Stimulated activated CD4-positive, alpha-beta T cell treated with anti-CD3 and anti-CD28 coated beads, Interleukin-4, amount 100 ng/mL, for 1 hour (primary cell): ENCODE measurements at regions not wholly inside any gene's neighbourhood (a gene's known extent, or its start where the extent isn't known, plus 50 kb on each side); places are given as distances from the start of the nearest gene placed in this dataset.

Experiments
- DNase-seq: peaks from one replicate; pipeline ENCODE4 v3.0.0-alpha.2; 2020

- DNase-seq, result no peak
Observed at GRCh38 chr10:113423981-113424721, 128.7 kb upstream of the HABP2 start.

GRCh38 chr10:113425008-113425407, 127.8 kb upstream of the HABP2 start:
- DNase-seq, result no peak

- no peak for DNase-seq
Observed at GRCh38 chr10:113425541-113425951, 127.3 kb upstream of the HABP2 start.

- DNase-seq, result no peak
Observed at GRCh38 chr10:113426181-113426877, 126.5 kb upstream of the HABP2 start.

DNA sequence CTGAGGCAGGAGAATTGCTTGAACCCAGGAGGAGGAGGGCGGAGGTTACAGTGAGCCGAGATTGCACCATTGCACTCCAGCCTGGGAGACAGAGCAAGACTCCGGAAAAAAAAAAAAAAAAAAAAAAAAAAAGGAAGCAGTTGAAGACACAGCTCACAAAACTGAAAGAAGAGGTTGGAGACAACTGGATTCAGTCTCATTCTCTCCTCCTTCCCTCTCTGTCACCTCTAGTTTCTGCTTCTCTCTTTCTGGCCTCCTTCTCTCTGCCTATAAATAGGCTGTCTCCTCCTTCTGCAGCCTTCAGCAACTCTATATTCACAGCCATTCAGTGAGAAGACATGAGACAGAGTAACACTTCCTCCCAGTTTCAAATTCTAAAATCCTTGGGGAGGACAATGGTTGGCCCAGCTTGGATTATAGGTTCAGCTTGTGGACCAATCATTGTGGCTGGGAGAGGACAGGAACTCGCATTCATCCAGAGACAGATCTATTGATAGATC, 125.6 kb upstream of the HABP2 start:
- DNase-seq, result no peak

DNA sequence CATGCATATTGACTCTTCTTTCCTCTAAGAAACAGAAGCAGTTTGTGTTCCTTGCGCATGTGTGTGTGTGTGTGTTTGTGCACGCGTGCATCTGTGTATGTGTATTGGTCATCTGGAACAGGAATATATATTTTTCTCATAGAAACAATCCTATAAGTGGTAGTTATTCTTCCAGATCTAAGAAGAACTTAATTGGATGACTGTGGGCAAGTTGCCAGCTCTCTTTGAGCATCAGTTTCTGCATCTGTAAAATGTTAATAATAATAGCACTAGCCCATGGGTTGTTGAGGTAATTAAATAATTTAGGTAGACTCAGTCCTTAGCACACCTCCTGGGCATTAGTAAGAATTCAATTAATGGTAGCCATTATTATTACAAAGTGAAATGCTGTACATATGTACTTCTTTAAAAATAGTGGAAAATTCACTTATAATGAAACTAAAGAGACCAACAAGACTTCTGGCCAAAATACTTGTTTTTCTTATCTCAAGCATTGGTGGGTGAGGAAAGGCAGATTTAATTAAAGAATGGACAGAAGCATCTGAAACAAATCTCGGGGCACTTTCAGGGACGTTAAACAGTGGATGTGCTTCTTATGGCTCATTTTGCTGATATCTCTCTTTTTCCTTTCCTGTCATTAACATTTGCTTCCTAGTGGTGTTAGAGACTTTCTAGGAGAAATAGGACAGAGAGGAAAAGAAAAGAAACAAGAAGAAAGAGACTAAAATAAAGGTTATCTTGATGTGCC, 124.9 kb upstream of the HABP2 start:
- DNase-seq, result no peak

DNA sequence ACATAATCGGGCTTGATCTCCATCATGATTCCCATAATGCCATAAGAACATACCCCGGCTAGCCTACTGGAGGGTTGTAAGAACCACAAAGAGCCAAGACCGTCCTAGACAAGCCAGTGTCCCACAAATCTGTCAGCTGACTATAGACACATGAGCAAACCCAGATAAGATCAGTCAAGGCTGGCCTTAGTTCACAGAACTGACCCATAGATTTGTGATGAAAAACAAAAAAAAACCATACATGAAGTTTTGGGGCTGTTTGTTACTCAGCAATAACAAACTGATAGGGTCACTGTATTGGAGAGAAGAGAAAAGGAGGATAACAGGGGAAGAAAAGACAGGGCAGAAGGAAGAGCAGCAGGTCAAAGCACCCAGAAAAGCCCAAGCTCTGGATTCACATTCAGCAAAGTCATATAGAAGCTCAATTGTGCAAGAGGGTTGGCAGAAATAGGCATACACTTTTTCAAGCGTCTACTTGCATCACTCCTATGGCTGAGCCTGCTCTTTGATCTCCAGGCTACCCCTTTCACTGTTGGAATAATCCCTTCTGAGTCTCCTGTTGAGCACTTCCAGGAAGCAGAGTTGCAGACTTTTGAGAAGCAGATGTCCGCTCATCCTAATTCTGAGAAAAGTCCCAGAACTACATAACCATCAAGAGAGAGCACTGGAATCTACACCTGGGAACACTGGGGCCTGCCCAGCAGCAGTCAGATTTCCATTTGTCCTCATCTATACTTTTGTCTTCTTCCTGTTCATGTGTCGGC, 122.0 kb upstream of the HABP2 start:
- DNase-seq, result no peak

GRCh38 chr10:113431398-113432160, 121.3 kb upstream of the HABP2 start:
- no peak for DNase-seq

- no peak for DNase-seq
Observed at GRCh38 chr10:113433711-113434110, 119.1 kb upstream of the HABP2 start.

GRCh38 chr10:113434315-113434714, 118.5 kb upstream of the HABP2 start:
- DNase-seq, result no peak

GRCh38 chr10:113434950-113435349, 117.9 kb upstream of the HABP2 start:
- no peak for DNase-seq

GRCh38 chr10:113435881-113436280, 117.0 kb upstream of the HABP2 start:
- DNase-seq, result no peak

DNA sequence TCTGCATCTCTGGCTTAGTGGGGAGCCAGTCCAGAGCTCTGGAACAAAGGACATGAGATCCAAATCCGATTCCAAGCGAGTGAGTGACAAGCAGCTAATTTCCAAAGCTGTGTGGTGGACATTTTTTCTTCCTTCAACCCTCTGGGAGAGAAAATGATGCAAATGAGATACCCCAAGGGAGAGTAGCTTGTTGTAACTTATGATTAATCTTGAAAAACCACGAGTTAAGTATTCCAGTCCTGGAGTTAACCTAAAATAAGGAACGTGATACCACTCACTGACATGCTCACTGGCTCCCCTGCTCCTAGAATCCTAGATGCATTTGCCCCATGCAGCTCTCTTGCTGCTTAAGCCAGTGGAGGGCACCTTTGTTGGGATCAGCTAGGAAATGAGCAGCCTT, 116.0 kb upstream of the HABP2 start:
- DNase-seq, result no peak

GRCh38 chr10:113438652-113439051, 114.2 kb upstream of the HABP2 start:
- no peak for DNase-seq

- no peak for DNase-seq
Observed at GRCh38 chr10:113441220-113441619, 111.6 kb upstream of the HABP2 start.

- no peak for DNase-seq
Observed at GRCh38 chr10:113441686-113442270, 111.1 kb upstream of the HABP2 start.

- no peak for DNase-seq
Observed at GRCh38 chr10:113442336-113442735, 110.5 kb upstream of the HABP2 start.

DNA sequence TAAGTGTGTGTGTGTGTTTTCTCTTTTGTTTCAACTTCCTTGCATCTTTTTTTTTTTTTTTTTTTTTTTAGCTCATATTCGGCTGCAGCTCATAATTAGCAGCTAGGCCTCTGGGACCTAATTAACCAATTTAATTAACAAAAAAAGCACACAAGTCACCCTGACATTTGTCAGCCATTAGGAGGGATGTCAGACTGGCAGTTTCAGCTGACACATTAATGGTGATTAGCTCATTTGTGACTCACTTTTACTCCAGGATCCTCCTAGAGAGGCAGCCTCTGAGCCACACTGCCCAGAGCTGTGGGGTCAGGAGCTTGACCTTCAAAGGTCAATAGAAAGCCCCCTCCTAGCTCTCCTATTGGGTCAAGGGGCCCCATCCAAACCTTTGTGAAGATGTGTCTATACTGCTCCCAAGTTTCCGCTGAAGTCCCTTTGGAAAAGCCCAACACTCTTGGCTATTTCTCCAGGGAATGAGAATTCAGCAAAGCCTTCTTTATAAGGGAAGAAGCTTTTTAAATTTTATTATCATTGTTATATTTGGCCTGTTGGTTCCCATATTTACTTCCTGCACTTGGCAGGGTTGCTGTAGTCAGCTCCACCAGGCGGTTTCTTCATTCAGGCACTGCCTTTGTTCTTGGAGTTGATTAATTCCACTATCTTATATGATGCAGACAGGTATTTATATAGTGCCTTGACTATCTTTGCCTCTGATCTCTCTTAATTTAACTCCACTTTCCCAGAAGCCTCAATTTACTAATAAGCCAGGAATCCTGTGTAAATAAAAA, 109.5 kb upstream of the HABP2 start:
- DNase-seq, result no peak

GRCh38 chr10:113444766-113445365, 108.0 kb upstream of the HABP2 start:
- no peak for DNase-seq

GRCh38 chr10:113445736-113446135, 107.1 kb upstream of the HABP2 start:
- no peak for DNase-seq
